ENCODE measurements at regions not wholly inside any gene's neighbourhood (a gene's known extent, or its start where the extent isn't known, plus 50 kb on each side); places are given as distances from the start of the nearest gene placed in this dataset.

- TF ChIP-seq EZH2 (IDR thresholded peaks at IDR 0.05; ENCODE audit: insufficient read depth, low read length) = no peak
- TF ChIP-seq, protein P1, sequence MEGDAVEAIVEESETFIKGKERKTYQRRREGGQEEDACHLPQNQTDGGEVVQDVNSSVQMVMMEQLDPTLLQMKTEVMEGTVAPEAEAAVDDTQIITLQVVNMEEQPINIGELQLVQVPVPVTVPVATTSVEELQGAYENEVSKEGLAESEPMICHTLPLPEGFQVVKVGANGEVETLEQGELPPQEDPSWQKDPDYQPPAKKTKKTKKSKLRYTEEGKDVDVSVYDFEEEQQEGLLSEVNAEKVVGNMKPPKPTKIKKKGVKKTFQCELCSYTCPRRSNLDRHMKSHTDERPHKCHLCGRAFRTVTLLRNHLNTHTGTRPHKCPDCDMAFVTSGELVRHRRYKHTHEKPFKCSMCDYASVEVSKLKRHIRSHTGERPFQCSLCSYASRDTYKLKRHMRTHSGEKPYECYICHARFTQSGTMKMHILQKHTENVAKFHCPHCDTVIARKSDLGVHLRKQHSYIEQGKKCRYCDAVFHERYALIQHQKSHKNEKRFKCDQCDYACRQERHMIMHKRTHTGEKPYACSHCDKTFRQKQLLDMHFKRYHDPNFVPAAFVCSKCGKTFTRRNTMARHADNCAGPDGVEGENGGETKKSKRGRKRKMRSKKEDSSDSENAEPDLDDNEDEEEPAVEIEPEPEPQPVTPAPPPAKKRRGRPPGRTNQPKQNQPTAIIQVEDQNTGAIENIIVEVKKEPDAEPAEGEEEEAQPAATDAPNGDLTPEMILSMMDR (IDR thresholded peaks at IDR 0.05; ENCODE audit: insufficient read depth, low read depth, low read length) = no peak
Observed at GRCh38 chr12:86770871-86771270, 514.7 kb upstream of the MGAT4C start.

All from astrocyte (in vitro differentiated cells and primary cell).